OCI-LY1 (cell line): ENCODE measurements at regions not wholly inside any gene's neighbourhood (a gene's known extent, or its start where the extent isn't known, plus 50 kb on each side); places are given as distances from the start of the nearest gene placed in this dataset.

Source experiments
- EZH2 ChIP-seq: fragments of 200-600 bp; sonication (generic), shearing (Covaris generic); IDR thresholded peaks from 2 replicates; pipeline ENCODE4 v1.8.0; 2017; ENCODE audit warnings: borderline replicate concordance, mixed run types, mild to moderate bottlenecking, antibody characterized with exemption, low read length, moderate library complexity, mixed read lengths
- TF ChIP-seq, protein P1 (sequence below): fragments of 200-600 bp; sonication (generic), shearing (Covaris generic); IDR thresholded peaks from 2 replicates; pipeline ENCODE4 v1.5.1; 2017; ENCODE audit warnings: mild to moderate bottlenecking, antibody characterized with exemption, low read length, moderate library complexity, mixed read lengths

DNA sequence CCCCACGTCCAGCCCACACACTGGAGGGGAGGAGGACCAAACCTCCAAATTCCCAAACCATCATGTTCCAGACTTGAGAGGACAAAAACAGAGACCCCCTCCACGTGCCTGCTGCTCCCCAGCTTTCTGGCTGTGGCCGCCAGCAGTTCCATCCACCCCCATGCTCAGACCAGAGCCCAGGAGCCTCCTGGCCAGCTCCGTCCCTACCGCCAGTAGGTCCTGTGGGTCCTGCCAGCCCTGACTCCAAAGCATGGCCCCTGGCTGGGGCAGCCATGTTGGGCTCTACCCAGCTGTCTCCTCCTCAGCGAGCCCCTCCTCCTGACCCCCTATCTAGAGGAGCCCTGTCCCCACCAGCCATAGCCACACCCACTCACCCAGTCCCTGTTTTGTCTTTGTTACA lies 227.3 kb upstream of the RTL1 start:
- TF ChIP-seq, protein P1, sequence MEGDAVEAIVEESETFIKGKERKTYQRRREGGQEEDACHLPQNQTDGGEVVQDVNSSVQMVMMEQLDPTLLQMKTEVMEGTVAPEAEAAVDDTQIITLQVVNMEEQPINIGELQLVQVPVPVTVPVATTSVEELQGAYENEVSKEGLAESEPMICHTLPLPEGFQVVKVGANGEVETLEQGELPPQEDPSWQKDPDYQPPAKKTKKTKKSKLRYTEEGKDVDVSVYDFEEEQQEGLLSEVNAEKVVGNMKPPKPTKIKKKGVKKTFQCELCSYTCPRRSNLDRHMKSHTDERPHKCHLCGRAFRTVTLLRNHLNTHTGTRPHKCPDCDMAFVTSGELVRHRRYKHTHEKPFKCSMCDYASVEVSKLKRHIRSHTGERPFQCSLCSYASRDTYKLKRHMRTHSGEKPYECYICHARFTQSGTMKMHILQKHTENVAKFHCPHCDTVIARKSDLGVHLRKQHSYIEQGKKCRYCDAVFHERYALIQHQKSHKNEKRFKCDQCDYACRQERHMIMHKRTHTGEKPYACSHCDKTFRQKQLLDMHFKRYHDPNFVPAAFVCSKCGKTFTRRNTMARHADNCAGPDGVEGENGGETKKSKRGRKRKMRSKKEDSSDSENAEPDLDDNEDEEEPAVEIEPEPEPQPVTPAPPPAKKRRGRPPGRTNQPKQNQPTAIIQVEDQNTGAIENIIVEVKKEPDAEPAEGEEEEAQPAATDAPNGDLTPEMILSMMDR: no peak
- no peak for TF ChIP-seq EZH2
